HFF-Myc (cell line): ENCODE measurements at regions not wholly inside any gene's neighbourhood (a gene's known extent, or its start where the extent isn't known, plus 50 kb on each side); places are given as distances from the start of the nearest gene placed in this dataset.

Experiments
- DNase-seq: peaks from one replicate; pipeline ENCODE4 v3.0.0-alpha.2; 2011; ENCODE audit warnings: low read depth; ENCODE audit errors: extremely low read depth
- H3K4me3 ChIP-seq: replicated peaks from 2 replicates; pipeline ENCODE4 v1.5.1; 2011; ENCODE audit warnings: low read depth, mild to moderate bottlenecking, control low read depth, low read length
- TF ChIP-seq, protein P1 (sequence below): IDR thresholded peaks from 2 replicates; pipeline ENCODE4 v1.5.1; 2012; ENCODE audit warnings: mild to moderate bottlenecking, low read depth, low read length, control low read depth; ENCODE audit errors: missing control alignments

GRCh38 chr1:8191474-8191873 lies 126.4 kb upstream of the SLC45A1 start:
- TF ChIP-seq, protein P1, sequence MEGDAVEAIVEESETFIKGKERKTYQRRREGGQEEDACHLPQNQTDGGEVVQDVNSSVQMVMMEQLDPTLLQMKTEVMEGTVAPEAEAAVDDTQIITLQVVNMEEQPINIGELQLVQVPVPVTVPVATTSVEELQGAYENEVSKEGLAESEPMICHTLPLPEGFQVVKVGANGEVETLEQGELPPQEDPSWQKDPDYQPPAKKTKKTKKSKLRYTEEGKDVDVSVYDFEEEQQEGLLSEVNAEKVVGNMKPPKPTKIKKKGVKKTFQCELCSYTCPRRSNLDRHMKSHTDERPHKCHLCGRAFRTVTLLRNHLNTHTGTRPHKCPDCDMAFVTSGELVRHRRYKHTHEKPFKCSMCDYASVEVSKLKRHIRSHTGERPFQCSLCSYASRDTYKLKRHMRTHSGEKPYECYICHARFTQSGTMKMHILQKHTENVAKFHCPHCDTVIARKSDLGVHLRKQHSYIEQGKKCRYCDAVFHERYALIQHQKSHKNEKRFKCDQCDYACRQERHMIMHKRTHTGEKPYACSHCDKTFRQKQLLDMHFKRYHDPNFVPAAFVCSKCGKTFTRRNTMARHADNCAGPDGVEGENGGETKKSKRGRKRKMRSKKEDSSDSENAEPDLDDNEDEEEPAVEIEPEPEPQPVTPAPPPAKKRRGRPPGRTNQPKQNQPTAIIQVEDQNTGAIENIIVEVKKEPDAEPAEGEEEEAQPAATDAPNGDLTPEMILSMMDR: no peak
- no peak for DNase-seq
- H3K4me3 ChIP-seq: no peak overlapping the region

DNA sequence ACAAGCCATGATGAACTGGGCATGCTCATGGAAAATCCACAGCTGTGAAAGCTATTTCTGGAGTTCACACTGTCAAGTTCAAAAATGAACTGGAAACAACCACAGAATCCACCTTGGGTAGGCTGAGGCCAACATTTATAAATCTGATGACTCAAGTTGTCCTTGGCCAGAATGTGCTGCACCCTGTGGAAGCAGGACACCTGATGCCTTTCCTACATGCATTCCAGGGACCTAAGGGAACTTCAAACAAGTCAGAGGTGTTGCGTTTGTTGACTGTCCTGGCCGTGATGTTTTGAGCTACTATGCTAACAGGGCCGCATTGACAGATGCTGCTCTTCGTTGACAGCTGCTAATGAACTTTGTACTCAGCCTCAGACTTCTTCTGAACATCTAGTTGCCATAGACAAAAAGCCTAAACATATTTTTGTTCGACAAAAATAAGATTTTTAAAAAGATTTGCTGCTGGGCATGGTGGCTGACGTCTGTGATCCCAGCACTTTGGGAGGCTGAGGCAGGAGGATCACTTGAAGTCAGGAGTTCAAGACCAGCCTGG lies 127.9 kb upstream of the SLC45A1 start:
- H3K4me3 ChIP-seq: no peak overlapping the region
- TF ChIP-seq, protein P1: no peak
- no peak for DNase-seq

GRCh38 chr1:8185400-8185799 lies 132.5 kb upstream of the SLC45A1 start:
- H3K4me3 ChIP-seq: no peak overlapping the region
- TF ChIP-seq, protein P1: no peak
- DNase-seq: no peak

GRCh38 chr1:8184301-8184700 lies 133.6 kb upstream of the SLC45A1 start:
- TF ChIP-seq, protein P1: no peak
- no peak for DNase-seq
- no peak overlapping the region for H3K4me3 ChIP-seq

DNA sequence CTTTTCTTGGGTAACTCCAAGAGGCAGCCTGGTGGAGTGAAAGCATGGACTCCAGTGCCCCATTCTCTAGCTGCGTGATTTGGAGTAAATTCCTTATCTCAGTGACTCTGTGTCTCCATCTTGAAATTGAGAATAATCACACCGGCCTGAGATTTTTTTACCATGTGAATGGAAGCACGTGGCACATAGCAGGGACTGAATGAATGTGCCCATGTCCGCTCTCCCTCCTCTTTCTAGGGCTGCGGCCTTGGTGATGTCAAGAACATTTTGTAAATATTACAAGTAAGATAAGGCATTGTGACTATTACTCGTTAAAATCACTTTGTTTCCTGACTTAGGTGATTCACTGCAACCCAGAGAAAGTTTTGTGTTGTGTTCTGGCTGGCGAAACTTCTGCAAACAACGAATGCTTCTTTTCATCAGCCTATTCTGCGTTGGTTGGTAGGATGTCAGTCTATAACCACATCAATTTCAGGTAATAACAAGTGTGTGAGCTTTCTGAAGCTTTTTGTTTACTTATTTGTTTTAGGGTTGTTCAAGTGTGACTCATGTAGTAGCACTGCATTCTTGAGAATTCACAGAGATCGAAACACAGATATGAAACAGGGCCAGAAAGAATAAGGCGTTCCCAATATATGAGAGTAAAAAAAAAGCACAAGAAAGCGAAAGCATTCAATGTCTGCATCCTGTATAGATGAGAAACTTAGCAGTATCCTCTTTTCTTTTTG lies 135.7 kb upstream of the SLC45A1 start:
- TF ChIP-seq, protein P1: no peak
- no peak overlapping the region for H3K4me3 ChIP-seq
- no peak for DNase-seq

- no peak for DNase-seq
- no peak overlapping the region for H3K4me3 ChIP-seq
- TF ChIP-seq, protein P1: no peak
These were observed 138.7 kb upstream of the SLC45A1 start for GRCh38 chr1:8179132-8179793.
